ENCODE measurements at regions not wholly inside any gene's neighbourhood (a gene's known extent, or its start where the extent isn't known, plus 50 kb on each side); places are given as distances from the start of the nearest gene placed in this dataset.

DNA sequence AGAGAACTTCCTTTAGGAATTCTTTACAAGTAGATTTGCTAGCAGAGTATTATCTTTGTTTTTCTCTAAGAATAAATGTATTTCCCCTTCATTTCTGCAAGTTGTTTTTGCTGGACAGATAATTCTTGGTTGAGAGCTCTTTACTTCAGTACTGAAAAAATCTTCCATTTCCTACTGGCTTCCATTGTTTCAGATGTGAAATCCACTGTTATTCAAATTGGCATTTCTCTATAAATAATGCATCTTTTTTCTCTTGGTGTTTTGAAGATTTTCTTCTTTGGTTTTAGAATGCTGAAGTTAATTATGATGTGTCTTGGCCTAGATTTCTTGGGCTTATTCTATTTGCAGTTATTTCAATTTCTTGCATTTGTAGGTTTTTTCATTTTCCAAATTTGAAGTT is 270.0 kb upstream of the GYPC start:
- TF ChIP-seq, protein P1, sequence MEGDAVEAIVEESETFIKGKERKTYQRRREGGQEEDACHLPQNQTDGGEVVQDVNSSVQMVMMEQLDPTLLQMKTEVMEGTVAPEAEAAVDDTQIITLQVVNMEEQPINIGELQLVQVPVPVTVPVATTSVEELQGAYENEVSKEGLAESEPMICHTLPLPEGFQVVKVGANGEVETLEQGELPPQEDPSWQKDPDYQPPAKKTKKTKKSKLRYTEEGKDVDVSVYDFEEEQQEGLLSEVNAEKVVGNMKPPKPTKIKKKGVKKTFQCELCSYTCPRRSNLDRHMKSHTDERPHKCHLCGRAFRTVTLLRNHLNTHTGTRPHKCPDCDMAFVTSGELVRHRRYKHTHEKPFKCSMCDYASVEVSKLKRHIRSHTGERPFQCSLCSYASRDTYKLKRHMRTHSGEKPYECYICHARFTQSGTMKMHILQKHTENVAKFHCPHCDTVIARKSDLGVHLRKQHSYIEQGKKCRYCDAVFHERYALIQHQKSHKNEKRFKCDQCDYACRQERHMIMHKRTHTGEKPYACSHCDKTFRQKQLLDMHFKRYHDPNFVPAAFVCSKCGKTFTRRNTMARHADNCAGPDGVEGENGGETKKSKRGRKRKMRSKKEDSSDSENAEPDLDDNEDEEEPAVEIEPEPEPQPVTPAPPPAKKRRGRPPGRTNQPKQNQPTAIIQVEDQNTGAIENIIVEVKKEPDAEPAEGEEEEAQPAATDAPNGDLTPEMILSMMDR (IDR thresholded peaks at IDR 0.05; ENCODE audit: unreplicated experiment): no peak
- Mint-ChIP-seq H3K27me3 (ENCODE audit: unreplicated experiment) (peaks cover 1% of the 10 kb centered on the region), H3K4me3 (ENCODE audit: unreplicated experiment) (no peak overlapping the region), H3K36me3 (ENCODE audit: low read depth, unreplicated experiment) (no peaks in the 10 kb centered on the region), H3K4me1 (ENCODE audit: unreplicated experiment) (no peaks in the 10 kb centered on the region), H3K9me3 (ENCODE audit: unreplicated experiment) (no peaks in the 10 kb centered on the region), H3K27ac (ENCODE audit: unreplicated experiment) (no peak overlapping the region)
- no peak for DNase-seq (ENCODE audit: low spot score)

DNA sequence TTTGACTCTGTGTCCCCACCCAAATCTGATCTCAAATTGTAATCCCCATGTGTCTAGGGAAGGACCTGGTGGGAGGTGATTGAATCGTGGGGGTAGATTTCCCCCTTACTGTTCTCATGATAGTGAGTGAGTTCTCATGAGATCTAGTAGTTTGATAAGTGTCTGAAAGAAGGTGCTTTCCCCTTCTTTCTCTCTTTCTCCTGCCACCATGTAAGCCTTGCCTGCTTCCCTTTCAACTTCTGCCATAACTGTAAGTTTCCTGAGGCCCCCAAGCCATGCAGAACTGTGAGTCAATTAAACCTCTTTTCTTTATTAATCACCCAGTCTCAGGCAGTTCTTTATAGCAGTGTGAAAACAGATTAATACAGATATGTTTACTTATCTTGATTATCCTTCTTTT is 266.5 kb upstream of the GYPC start:
- H3K4me1 Mint-ChIP-seq (ENCODE audit: unreplicated experiment): peaks cover 5% of the 10 kb centered on the region
- no peak overlapping the region for H3K4me3 Mint-ChIP-seq (ENCODE audit: unreplicated experiment)
- no peak overlapping the region for H3K27ac Mint-ChIP-seq (ENCODE audit: unreplicated experiment)
- TF ChIP-seq, protein P1 (IDR thresholded peaks at IDR 0.05; ENCODE audit: unreplicated experiment): no peak
- H3K9me3 Mint-ChIP-seq (ENCODE audit: unreplicated experiment): no peaks in the 10 kb centered on the region
- no peak for DNase-seq (ENCODE audit: low spot score)
- H3K36me3 Mint-ChIP-seq (ENCODE audit: low read depth, unreplicated experiment): no peaks in the 10 kb centered on the region
- H3K27me3 Mint-ChIP-seq (ENCODE audit: unreplicated experiment): no peaks in the 10 kb centered on the region

DNA sequence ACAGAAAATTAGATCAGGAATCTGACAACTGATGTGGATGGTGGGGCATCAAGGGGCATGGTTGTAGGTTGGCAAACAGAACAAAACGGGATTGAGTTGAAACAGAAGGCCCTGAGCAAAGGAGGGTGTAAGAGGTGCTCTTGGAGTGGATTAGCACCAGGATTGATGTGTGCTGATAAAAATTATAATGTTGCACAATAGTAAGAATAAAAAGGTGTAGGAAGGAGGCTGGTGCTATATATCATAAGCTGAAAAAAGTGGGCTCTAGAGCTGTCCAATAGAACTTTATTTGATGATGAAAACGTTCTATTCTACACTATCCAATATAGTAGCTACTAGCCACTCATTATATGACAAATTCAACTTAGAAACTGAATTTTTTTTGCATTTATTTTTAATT is 263.1 kb upstream of the GYPC start:
- Mint-ChIP-seq H3K27me3 (ENCODE audit: unreplicated experiment) (no peaks in the 10 kb centered on the region), H3K4me3 (ENCODE audit: unreplicated experiment) (no peak overlapping the region), H3K36me3 (ENCODE audit: low read depth, unreplicated experiment) (no peaks in the 10 kb centered on the region), H3K9me3 (ENCODE audit: unreplicated experiment) (no peaks in the 10 kb centered on the region), H3K4me1 (ENCODE audit: unreplicated experiment) (peaks cover 5% of the 10 kb centered on the region), H3K27ac (ENCODE audit: unreplicated experiment) (no peak overlapping the region)
- TF ChIP-seq, protein P1 (IDR thresholded peaks at IDR 0.05; ENCODE audit: unreplicated experiment): no peak
- DNase-seq (ENCODE audit: low spot score): no peak

DNA sequence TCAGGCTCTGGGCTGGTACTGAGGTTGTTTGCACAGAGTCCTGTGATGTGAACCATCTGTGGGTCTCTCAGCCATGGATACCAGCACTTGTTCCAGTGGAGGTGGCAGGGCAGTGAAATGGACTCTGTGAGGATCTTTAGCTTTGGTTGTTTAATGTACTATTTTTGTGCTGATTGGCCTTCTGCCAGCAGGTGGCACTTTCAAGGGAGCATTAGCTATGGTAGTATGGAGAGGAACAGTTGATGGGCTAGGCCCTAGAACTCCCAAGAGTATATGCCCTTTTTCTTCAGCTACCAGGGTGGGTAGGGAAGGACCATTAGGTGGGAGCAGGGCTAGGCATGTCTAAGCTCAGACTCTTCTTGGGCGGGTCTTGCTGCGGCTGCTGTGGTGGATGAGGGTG is 257.0 kb upstream of the GYPC start:
- Mint-ChIP-seq H3K9me3 (ENCODE audit: unreplicated experiment) (no peaks in the 10 kb centered on the region), H3K4me1 (ENCODE audit: unreplicated experiment) (no peaks in the 10 kb centered on the region), H3K27ac (ENCODE audit: unreplicated experiment) (no peak overlapping the region), H3K4me3 (ENCODE audit: unreplicated experiment) (no peak overlapping the region), H3K36me3 (ENCODE audit: low read depth, unreplicated experiment) (no peaks in the 10 kb centered on the region), H3K27me3 (ENCODE audit: unreplicated experiment) (no peaks in the 10 kb centered on the region)
- TF ChIP-seq, protein P1 (IDR thresholded peaks at IDR 0.05; ENCODE audit: unreplicated experiment): no peak
- DNase-seq (ENCODE audit: low spot score): peak; percentile 14

DNA sequence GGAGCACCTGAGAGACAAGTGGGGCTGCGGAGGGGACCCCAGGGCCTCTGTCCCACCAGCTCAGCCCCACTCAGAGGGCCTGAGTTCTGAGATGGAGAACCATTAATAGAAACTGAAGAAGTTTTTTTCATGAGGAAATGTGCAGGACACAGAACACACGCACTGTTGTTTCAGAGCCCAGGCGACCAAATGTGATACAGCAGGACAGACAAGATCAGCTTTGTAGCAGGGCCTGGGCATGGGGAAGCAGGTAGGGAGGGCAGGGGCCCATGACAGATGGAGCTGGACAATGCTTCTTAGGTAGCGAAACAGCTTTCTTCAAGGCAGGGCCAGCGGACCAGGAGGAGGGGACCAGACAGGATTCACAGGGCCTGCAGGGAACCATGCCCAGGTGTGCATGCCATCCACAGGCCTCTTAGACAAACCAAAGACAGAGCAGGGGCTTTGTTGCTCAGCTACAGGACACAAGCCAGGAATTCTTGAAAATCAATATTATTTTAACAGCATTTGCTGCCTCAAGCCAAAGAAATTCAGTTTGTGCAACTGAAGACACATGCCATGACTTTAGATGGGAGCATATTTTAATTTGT is 252.8 kb upstream of the GYPC start:
- H3K4me3 Mint-ChIP-seq (ENCODE audit: unreplicated experiment): no peak overlapping the region
- no peaks in the 10 kb centered on the region for H3K9me3 Mint-ChIP-seq (ENCODE audit: unreplicated experiment)
- no peak for DNase-seq (ENCODE audit: low spot score)
- H3K4me1 Mint-ChIP-seq (ENCODE audit: unreplicated experiment): no peaks in the 10 kb centered on the region
- no peak overlapping the region for H3K27ac Mint-ChIP-seq (ENCODE audit: unreplicated experiment)
- H3K27me3 Mint-ChIP-seq (ENCODE audit: unreplicated experiment): peaks cover 2% of the 10 kb centered on the region
- H3K36me3 Mint-ChIP-seq (ENCODE audit: low read depth, unreplicated experiment): no peaks in the 10 kb centered on the region
- TF ChIP-seq, protein P1 (IDR thresholded peaks at IDR 0.05; ENCODE audit: unreplicated experiment): no peak

All from endothelial cell (in vitro differentiated cells).